Stimulated activated CD8-positive, alpha-beta memory T cell treated with anti-CD3 and anti-CD28 coated beads, Interleukin-15, amount 100 ng/mL, for 24 hours (primary cell): ENCODE measurements at regions not wholly inside any gene's neighbourhood (a gene's known extent, or its start where the extent isn't known, plus 50 kb on each side); places are given as distances from the start of the nearest gene placed in this dataset.
"Not testable (repeated sequence)": the region's sequence is repeated elsewhere in the genome, so short reads cannot be mapped to it uniquely, and the experiment has no call there.

Source experiments
- DNase-seq: peaks from one replicate; pipeline ENCODE4 v3.0.0-alpha.2; 2020; ENCODE audit warnings: low read depth

- DNase-seq = no peak
Observed at GRCh38 chr13:22979952-22980351, 200.8 kb upstream of the SGCG start.

- DNase-seq = no peak
Observed at GRCh38 chr13:22980936-22981335, 199.8 kb upstream of the SGCG start.

DNA sequence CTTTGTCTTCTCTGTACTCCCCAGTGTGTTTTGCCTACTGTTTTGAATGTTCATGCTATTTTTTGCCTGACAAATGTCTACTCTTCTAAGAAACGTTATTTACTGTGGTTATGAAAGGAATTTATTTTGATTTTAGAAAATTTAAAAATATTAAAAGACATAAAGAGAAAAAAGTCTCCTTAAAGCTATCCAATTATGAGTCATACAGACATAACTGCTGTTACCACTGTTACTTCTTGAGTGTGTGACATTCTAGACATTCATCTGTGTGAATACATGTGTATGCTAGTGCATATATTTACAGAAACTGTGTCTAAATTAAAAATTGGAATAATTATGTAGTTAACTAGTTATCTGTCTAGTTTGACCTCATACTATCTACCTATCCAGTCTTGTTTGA, 187.6 kb upstream of the SGCG start:
- DNase-seq = no peak

- DNase-seq = no peak
Observed at GRCh38 chr13:23003446-23003845, 177.3 kb upstream of the SGCG start.

GRCh38 chr13:23007426-23007825, 173.4 kb upstream of the SGCG start:
- DNase-seq = no peak

DNA sequence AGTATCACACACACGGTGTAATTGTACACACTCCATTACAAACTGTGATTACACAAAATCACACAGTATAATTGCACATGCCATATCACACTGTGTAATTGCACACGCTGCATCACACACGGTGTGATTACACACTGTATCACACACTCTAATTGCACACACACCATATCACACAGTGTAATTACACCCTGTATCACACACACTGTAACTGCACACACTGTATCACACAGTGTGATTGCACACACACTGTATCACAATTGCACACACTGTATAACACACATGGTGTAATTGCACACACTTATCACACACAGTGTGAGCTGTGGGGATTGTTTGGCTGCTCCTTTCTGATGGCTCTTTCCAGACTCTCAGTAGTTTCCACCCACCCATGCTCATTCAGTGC, 162.6 kb upstream of the SGCG start:
- DNase-seq = no peak

DNA sequence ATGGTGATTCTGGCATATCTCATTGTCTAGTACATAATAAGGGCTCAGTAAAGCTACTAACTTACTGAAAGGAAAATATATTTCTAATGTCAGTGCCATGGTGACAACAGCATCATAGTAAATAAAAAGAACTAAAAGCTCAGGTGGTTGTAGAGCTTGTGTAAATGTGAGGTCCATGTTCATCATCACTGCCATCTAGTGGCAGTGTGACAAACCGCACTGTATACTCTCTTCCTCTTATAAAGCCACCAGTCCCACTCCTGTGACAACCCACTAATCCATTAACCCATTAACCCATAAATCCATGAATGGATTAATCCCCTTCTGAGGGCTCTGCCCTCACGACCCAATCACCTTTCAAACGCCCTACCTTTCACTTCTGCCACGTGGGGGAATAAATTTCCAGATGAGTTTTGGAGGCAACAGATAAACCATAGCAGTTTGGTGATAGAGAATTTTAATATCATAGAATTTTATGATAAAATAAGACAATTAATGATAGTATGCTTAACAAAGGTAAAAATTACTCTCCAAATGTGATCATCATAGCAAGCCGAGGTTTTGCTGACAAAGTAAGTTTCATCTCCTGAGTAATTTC, 160.4 kb upstream of the SGCG start:
- peak; percentile 1 for DNase-seq

DNA sequence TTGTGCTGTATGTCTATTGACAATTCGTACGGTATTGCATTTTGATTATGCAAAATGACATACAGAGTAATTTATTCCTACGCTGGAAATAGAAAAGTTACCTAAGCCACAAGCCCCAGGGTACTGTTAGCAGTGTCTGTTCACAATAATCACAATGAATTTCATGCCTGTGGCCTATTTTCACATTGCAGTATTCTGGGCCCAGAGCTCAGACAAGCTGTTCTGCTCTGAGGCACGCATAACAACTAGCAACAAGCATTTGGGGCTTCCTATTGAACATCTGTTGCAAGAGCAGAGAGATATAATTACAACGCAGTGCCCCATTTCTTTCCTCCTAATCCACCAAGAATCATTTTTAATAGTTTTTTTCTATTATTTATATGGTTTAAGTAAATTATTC, 158.9 kb upstream of the SGCG start:
- no peak for DNase-seq

DNA sequence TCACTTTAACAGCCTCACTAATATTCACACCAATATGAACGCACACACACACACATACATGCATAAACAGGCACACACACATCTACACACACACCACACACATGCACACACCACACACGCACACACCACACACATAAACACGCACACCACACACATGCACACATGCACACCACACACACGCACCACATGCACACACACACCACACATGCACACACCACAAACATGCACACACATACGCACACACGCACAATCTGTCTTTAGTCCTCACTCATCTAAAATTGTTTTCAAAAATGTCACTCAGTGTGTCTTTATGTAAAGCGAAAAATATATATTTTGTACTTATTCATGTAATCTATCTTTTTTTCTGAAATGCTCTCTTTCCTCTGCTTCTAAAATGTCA, 158.1 kb upstream of the SGCG start:
- no peak for DNase-seq

GRCh38 chr13:23025864-23026608, 154.7 kb upstream of the SGCG start:
- DNase-seq = no peak

- DNase-seq = no peak
Observed at GRCh38 chr13:23039266-23039935, 141.4 kb upstream of the SGCG start.

DNA sequence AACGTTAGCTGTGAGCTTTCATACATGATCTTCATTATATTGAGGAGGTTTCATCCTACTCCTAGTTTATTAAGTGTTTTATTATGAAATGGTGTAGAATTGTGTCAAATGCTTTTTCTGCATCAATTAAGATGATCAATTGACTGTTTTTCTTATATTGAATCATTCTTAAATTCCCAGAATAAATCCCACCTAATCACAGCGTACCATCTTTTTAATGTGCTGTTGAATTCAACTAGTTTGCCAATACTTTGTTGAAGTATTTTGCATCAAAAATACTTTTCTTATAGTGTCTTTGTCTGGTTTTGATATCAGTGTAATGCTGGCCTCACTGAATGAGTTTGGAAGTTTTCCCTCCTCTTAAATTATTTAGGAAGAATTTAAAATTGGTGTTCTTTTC, 138.6 kb upstream of the SGCG start:
- DNase-seq = no peak

GRCh38 chr13:23044906-23045305, 135.9 kb upstream of the SGCG start:
- DNase-seq = no peak

DNA sequence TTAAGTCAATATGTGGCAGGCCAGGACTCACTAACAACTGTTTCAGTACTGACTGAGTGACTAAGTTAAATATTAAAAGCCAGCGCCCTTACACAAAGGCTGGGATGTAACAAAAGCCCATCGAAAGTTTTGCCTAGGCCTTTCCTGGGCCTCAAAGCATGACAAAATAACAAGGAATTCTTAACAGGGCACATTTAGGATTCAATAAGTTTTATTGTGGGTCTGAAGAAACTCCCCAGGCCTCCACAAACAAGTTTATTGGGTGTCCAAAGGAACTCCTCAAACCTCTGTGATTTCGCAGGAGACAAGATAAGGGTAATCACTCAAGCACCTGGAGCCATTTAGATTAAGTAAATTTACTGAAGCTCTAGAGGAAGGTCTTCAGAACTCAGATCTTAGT, 130.7 kb upstream of the SGCG start:
- DNase-seq = no peak

- DNase-seq = not testable (repeated sequence)
Observed at GRCh38 chr13:23053711-23054110, 127.1 kb upstream of the SGCG start.

- no peak for DNase-seq
Observed at GRCh38 chr13:23059173-23059572, 121.6 kb upstream of the SGCG start.

GRCh38 chr13:23060959-23061358, 119.8 kb upstream of the SGCG start:
- no peak for DNase-seq

DNA sequence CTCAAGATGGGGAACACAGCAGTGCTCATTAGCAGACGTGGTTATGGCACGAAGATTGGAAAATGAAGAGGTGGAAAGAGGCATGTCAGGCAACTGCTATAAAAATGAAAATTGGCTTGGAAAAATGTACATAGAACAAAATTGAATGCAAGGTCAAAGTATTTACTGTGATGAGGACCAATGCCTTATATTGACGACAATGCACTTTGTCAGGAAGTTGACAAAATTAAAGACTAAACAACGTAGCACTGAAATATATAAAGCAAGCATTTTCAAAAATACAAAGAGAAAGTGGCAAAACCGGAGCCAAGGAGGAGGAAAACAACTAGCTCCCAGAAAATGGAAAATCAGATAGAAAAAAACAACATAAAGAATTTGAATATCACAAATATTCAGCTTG, 113.7 kb upstream of the SGCG start:
- no peak for DNase-seq

DNA sequence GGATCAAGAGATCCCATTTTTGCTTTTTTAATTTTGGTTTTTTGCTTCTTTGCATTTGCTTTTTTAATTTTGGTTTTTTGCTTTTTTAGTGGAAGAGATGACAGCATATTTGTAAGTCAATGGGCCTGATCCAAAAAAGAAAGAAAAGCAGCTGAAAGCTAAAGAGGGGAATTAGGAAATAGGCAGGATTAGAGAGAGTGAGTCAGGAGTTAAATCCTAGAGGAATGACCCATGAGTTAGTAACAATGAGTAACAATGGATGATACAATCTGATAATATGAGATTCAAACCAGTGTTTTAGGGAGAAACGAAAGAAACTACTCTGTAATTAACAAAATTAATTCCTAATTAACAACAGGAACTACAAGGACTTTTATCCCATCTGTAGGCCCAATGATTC, 111.2 kb upstream of the SGCG start:
- no peak for DNase-seq

DNA sequence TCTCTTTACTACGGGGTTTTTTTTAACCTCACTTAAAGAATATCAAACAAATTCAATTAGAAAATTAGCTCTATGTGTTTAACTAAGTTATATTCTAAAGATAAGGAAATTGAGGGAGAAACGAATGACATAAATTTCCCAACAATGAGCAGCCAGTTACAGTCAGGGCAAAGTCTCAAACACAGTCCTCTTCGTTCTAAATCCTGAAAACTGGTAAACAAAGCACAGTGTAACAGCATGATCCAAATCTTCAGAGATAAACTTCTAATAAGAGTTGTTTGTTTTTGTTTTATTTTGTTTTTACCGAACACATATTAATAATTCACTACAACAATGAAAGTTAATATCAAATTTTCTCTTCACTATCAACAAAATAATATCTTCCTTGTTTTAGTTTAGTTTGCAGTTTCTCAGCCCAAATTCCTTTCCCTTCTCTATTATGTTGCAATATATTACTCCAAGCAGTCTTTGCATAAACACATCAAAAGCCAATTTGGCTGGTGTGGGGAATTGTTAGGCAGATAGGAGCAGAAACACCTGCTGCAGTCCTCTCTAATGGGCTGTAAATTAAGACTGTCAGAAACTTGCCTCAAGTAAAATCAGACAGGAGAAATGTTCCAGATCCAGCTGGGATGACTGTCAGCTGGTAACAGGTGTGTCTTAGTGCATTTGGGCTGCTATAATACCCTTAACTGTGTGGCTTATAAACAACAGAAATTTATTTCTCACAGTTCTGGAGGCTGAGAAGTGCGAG, 106.5 kb upstream of the SGCG start:
- no peak for DNase-seq

- DNase-seq = no peak
Observed at GRCh38 chr13:23081220-23081619, 99.6 kb upstream of the SGCG start.

DNA sequence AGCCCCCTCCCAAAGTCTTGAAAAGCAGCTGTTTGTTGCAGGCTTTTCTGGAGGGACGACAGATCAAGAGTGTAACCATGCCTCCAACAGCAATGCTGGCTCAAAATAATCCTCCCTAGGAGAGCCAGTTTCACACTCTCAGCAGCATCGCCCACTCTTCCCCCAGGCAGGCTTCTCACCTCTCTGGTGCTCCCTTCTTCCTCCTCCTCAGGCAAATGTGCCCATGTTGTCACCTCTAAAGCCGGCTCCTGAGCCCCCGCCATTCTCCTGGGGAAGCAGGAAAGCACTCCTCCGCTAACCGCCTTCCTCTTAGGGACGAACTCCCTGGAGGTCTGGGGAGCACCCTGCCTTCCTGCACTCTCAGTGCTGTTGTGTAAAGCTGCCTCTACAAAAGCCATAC, 98.9 kb upstream of the SGCG start:
- DNase-seq = no peak
